ENCODE measurements at regions not wholly inside any gene's neighbourhood (a gene's known extent, or its start where the extent isn't known, plus 50 kb on each side); places are given as distances from the start of the nearest gene placed in this dataset.

GRCh38 chr14:55734731-55735130, 154.7 kb downstream of the KTN1 start:
- DNase-seq (ENCODE audit: low read depth in 4 of 4, low spot score in 3 of 4), result no peak

- no peak for DNase-seq (ENCODE audit: low read depth in 4 of 4, low spot score in 3 of 4)
These were observed 160.1 kb downstream of the KTN1 start for GRCh38 chr14:55739967-55740648.

- DNase-seq (ENCODE audit: low read depth in 4 of 4, low spot score in 3 of 4), result no peak
These were observed 160.6 kb downstream of the KTN1 start for GRCh38 chr14:55740649-55740989.

GRCh38 chr14:55741240-55741639, 161.2 kb downstream of the KTN1 start:
- no peak for DNase-seq (ENCODE audit: low read depth in 4 of 4, low spot score in 3 of 4)

GRCh38 chr14:55743551-55743950, 163.5 kb downstream of the KTN1 start:
- no peak for DNase-seq (ENCODE audit: low read depth in 4 of 4, low spot score in 3 of 4)

GRCh38 chr14:55744321-55744720, 164.3 kb downstream of the KTN1 start:
- DNase-seq (ENCODE audit: low read depth in 4 of 4, low spot score in 3 of 4), result no peak

- DNase-seq (ENCODE audit: low read depth in 4 of 4, low spot score in 3 of 4), result no peak
These were observed 165.9 kb downstream of the KTN1 start for GRCh38 chr14:55745906-55746305.

GRCh38 chr14:55746558-55746957, 166.6 kb downstream of the KTN1 start:
- DNase-seq (ENCODE audit: low read depth in 4 of 4, low spot score in 3 of 4), result no peak

GRCh38 chr14:55747186-55747585, 167.2 kb downstream of the KTN1 start:
- DNase-seq (ENCODE audit: low read depth in 4 of 4, low spot score in 3 of 4), result no peak

GRCh38 chr14:55749201-55749812, 169.3 kb downstream of the KTN1 start:
- no peak for DNase-seq (ENCODE audit: low read depth in 4 of 4, low spot score in 3 of 4)

GRCh38 chr14:55749946-55750345, 169.9 kb downstream of the KTN1 start:
- no peak for DNase-seq (ENCODE audit: low read depth in 4 of 4, low spot score in 3 of 4)

- DNase-seq (ENCODE audit: low read depth in 4 of 4, low spot score in 3 of 4), result no peak
These were observed 172.8 kb downstream of the KTN1 start for GRCh38 chr14:55752580-55753390.

- DNase-seq (ENCODE audit: low read depth in 4 of 4, low spot score in 3 of 4), result no peak
These were observed 174.5 kb downstream of the KTN1 start for GRCh38 chr14:55754471-55754870.

- DNase-seq (ENCODE audit: low read depth in 4 of 4, low spot score in 3 of 4), result no peak
These were observed 174.9 kb downstream of the KTN1 start for GRCh38 chr14:55754871-55755270.

GRCh38 chr14:55756078-55756477, 176.1 kb downstream of the KTN1 start:
- no peak for DNase-seq (ENCODE audit: low read depth in 4 of 4, low spot score in 3 of 4)

- DNase-seq (ENCODE audit: low read depth in 4 of 4, low spot score in 3 of 4), result no peak
These were observed 176.6 kb downstream of the KTN1 start for GRCh38 chr14:55756557-55756956.

- no peak for DNase-seq (ENCODE audit: low read depth in 4 of 4, low spot score in 3 of 4)
These were observed 178.8 kb downstream of the KTN1 start for GRCh38 chr14:55758796-55759195.

GRCh38 chr14:55760789-55761566, 181.0 kb downstream of the KTN1 start:
- DNase-seq (ENCODE audit: low read depth in 4 of 4, low spot score in 3 of 4), result no peak

- no peak for DNase-seq (ENCODE audit: low read depth in 4 of 4, low spot score in 3 of 4)
These were observed 181.6 kb downstream of the KTN1 start for GRCh38 chr14:55761651-55762050.

GRCh38 chr14:55762595-55763232, 182.7 kb downstream of the KTN1 start:
- no peak for DNase-seq (ENCODE audit: low read depth in 4 of 4, low spot score in 3 of 4)

GRCh38 chr14:55764784-55765183, 184.8 kb downstream of the KTN1 start:
- DNase-seq (ENCODE audit: low read depth in 4 of 4, low spot score in 3 of 4), result no peak

Measured in left renal pelvis (tissue), 4 donors.